ENCODE measurements at regions not wholly inside any gene's neighbourhood (a gene's known extent, or its start where the extent isn't known, plus 50 kb on each side); places are given as distances from the start of the nearest gene placed in this dataset.

- no peak for TF ChIP-seq CTCF (IDR thresholded peaks at IDR 0.05; ENCODE audit: low read depth, low read length, poor library complexity, severe bottlenecking)
- TF ChIP-seq EZH2phosphoT487 (IDR thresholded peaks at IDR 0.05; ENCODE audit: borderline replicate concordance, low read length) = no peak
Measured at GRCh38 chr18:56086176-56086575, 498.2 kb upstream of the TCF4 start.

GRCh38 chr18:56085551-56085950 is 497.6 kb upstream of the TCF4 start:
- no peak overlapping the region for H3K27ac ChIP-seq (ENCODE audit: low read depth, low read length)
- no peaks in the 10 kb centered on the region for H3K36me3 ChIP-seq (ENCODE audit: control insufficient read depth, low read length)
- no peaks in the 10 kb centered on the region for H3K9me2 ChIP-seq (replicated peaks; ENCODE audit: control insufficient read depth, low read length)
- no peaks in the 10 kb centered on the region for H3F3A ChIP-seq (ENCODE audit: control insufficient read depth, insufficient read depth)
- H3K9me3 ChIP-seq (ENCODE audit: control insufficient read depth, insufficient read depth, low read length) = no peaks in the 10 kb centered on the region
- no peak overlapping the region for H3K4me3 ChIP-seq (ENCODE audit: low read length)
- H4K20me1 ChIP-seq (ENCODE audit: control insufficient read depth, insufficient read depth, low read depth, low read length) = no peaks in the 10 kb centered on the region
- TF ChIP-seq CTCF (IDR thresholded peaks at IDR 0.05; ENCODE audit: low read depth, low read length, poor library complexity, severe bottlenecking) (no peak), EZH2phosphoT487 (IDR thresholded peaks at IDR 0.05; ENCODE audit: borderline replicate concordance, low read length) (no peak)
- peaks cover 10% of the 10 kb centered on the region for H3K4me1 ChIP-seq (ENCODE audit: control insufficient read depth, low read length)
- H3K27me3 ChIP-seq (ENCODE audit: control insufficient read depth, low read length) = no peaks in the 10 kb centered on the region; the same call in 1 of the 2 replicates
- no peaks in the 10 kb centered on the region for H3K79me2 ChIP-seq (ENCODE audit: control insufficient read depth, low read length)
- no peak overlapping the region for H3K4me2 ChIP-seq (ENCODE audit: low read length)

More at GRCh38 chr18:56086176-56086575, 498.2 kb upstream of the TCF4 start:
- Histone ChIP-seq H3F3A (ENCODE audit: control insufficient read depth, insufficient read depth) (no peaks in the 10 kb centered on the region), H3K9me2 (replicated peaks; ENCODE audit: control insufficient read depth, low read length) (no peaks in the 10 kb centered on the region), H3K4me3 (ENCODE audit: low read length) (no peak overlapping the region), H4K20me1 (ENCODE audit: control insufficient read depth, insufficient read depth, low read depth, low read length) (no peaks in the 10 kb centered on the region), H3K27me3 (ENCODE audit: control insufficient read depth, low read length) (no peaks in the 10 kb centered on the region), H3K4me1 (ENCODE audit: control insufficient read depth, low read length) (peaks cover 10% of the 10 kb centered on the region), H3K9me3 (ENCODE audit: control insufficient read depth, insufficient read depth, low read length) (no peaks in the 10 kb centered on the region), H3K4me2 (ENCODE audit: low read length) (no peak overlapping the region), H3K79me2 (ENCODE audit: control insufficient read depth, low read length) (no peaks in the 10 kb centered on the region), H3K27ac (ENCODE audit: low read depth, low read length) (no peak overlapping the region), H3K36me3 (ENCODE audit: control insufficient read depth, low read length) (no peaks in the 10 kb centered on the region)

- Histone ChIP-seq H3K36me3 (ENCODE audit: control insufficient read depth, low read length) (no peaks in the 10 kb centered on the region), H3K9me3 (ENCODE audit: control insufficient read depth, insufficient read depth, low read length) (no peaks in the 10 kb centered on the region), H3K4me1 (ENCODE audit: control insufficient read depth, low read length) (no peaks in the 10 kb centered on the region), H3F3A (ENCODE audit: control insufficient read depth, insufficient read depth) (no peaks in the 10 kb centered on the region), H4K20me1 (ENCODE audit: control insufficient read depth, insufficient read depth, low read depth, low read length) (no peaks in the 10 kb centered on the region), H3K27me3 (ENCODE audit: control insufficient read depth, low read length) (no peaks in the 10 kb centered on the region; the same call in 1 of the 2 replicates), H3K4me2 (ENCODE audit: low read length) (no peak overlapping the region), H3K79me2 (ENCODE audit: control insufficient read depth, low read length) (no peaks in the 10 kb centered on the region), H3K9me2 (replicated peaks; ENCODE audit: control insufficient read depth, low read length) (no peaks in the 10 kb centered on the region), H3K4me3 (ENCODE audit: low read length) (no peak overlapping the region), H3K27ac (ENCODE audit: low read depth, low read length) (no peak overlapping the region)
- TF ChIP-seq CTCF (IDR thresholded peaks at IDR 0.05; ENCODE audit: low read depth, low read length, poor library complexity, severe bottlenecking) (no peak), EZH2phosphoT487 (IDR thresholded peaks at IDR 0.05; ENCODE audit: borderline replicate concordance, low read length) (no peak)
Measured at GRCh38 chr18:56083523-56084287, 495.7 kb upstream of the TCF4 start.
